Activated T-helper 1 cell treated with anti-CD3 and anti-CD28 coated beads, Interleukin-2, amount 50 U/mL, for 16 hours (primary cell): ENCODE measurements at regions not wholly inside any gene's neighbourhood (a gene's known extent, or its start where the extent isn't known, plus 50 kb on each side); places are given as distances from the start of the nearest gene placed in this dataset.

ENCODE experiments used
- DNase-seq, 2 donors: peaks; one replicate each; pipeline ENCODE4 v3.0.0-alpha.2; 2020; ENCODE audit warnings: low read depth in 1 of 2, low spot score in 1 of 2

- DNase-seq = no peak
These were observed 296.5 kb upstream of the AZI2 start for GRCh38 chr3:28645149-28645548.

GRCh38 chr3:28646435-28646834 is 297.8 kb upstream of the AZI2 start:
- DNase-seq = no peak

GRCh38 chr3:28649266-28649665 is 300.6 kb upstream of the AZI2 start:
- DNase-seq = no peak

- no peak for DNase-seq
These were observed 302.5 kb upstream of the AZI2 start for GRCh38 chr3:28651159-28651558.

GRCh38 chr3:28664123-28664522 is 315.5 kb upstream of the AZI2 start:
- DNase-seq = no peak

GRCh38 chr3:28667646-28668621 is 319.3 kb upstream of the AZI2 start:
- DNase-seq = peak in 1 of 2 donors; percentile 4

- no peak for DNase-seq
These were observed 321.2 kb upstream of the AZI2 start for GRCh38 chr3:28669870-28670269.

GRCh38 chr3:28672406-28672805 is 323.8 kb upstream of the AZI2 start:
- no peak for DNase-seq

- no peak for DNase-seq
These were observed 324.8 kb upstream of the AZI2 start for GRCh38 chr3:28673446-28673845.

GRCh38 chr3:28674212-28674611 is 325.6 kb upstream of the AZI2 start:
- DNase-seq = no peak

- DNase-seq = no peak
These were observed 329.0 kb upstream of the AZI2 start for GRCh38 chr3:28677581-28677980.

- no peak for DNase-seq
These were observed 329.5 kb upstream of the AZI2 start for GRCh38 chr3:28678086-28678485.

- no peak for DNase-seq
These were observed 331.4 kb upstream of the AZI2 start for GRCh38 chr3:28680050-28680449.

- no peak for DNase-seq
These were observed 333.5 kb upstream of the AZI2 start for GRCh38 chr3:28682121-28682520.

GRCh38 chr3:28690176-28690575 is 341.6 kb upstream of the AZI2 start:
- no peak for DNase-seq

GRCh38 chr3:28698706-28699105 is 350.1 kb upstream of the AZI2 start:
- DNase-seq = no peak

- no peak for DNase-seq
These were observed 350.7 kb upstream of the AZI2 start for GRCh38 chr3:28699283-28699682.

GRCh38 chr3:28700728-28701127 is 352.1 kb upstream of the AZI2 start:
- no peak for DNase-seq

GRCh38 chr3:28703843-28704242 is 355.2 kb upstream of the AZI2 start:
- DNase-seq = no peak

GRCh38 chr3:28711293-28711692 is 362.7 kb upstream of the AZI2 start:
- DNase-seq = no peak

GRCh38 chr3:28716939-28717338 is 368.3 kb upstream of the AZI2 start:
- no peak for DNase-seq

- DNase-seq = no peak
These were observed 369.6 kb upstream of the AZI2 start for GRCh38 chr3:28718074-28718849.
